Smooth muscle cell (in vitro differentiated cells): ENCODE measurements at regions not wholly inside any gene's neighbourhood (a gene's known extent, or its start where the extent isn't known, plus 50 kb on each side); places are given as distances from the start of the nearest gene placed in this dataset.

Source experiments
- DNase-seq: peaks from one replicate; lab custom pipeline; 2025; ENCODE audit not compliant: unreplicated experiment; lab: John Stamatoyannopoulos, UW
- H2AFZ ChIP-seq: fragments of 200-600 bp; sonication (generic); 2 replicates; pipeline ENCODE4 v1.6.0; 2016; ENCODE audit warnings: antibody characterized with exemption, low read depth, mild to moderate bottlenecking
- H3F3A ChIP-seq: fragments of 200-600 bp; sonication (generic); 2 replicates; pipeline ENCODE4 v1.6.0; 2017; ENCODE audit warnings: antibody characterized with exemption, low read depth
- H3K27ac ChIP-seq: fragments of 200-600 bp; sonication (generic); 2 replicates; pipeline ENCODE4 v1.5.1; 2016; ENCODE audit warnings: low read depth, mild to moderate bottlenecking
- H3K27me3 ChIP-seq: fragments of 200-600 bp; sonication (generic); 2 replicates; pipeline ENCODE4 v1.6.1; 2016; ENCODE audit warnings: low read depth, mild to moderate bottlenecking
- H3K36me3 ChIP-seq: fragments of 200-600 bp; sonication (generic); 2 replicates; pipeline ENCODE4 v1.5.1; 2016; ENCODE audit warnings: low read depth
- H3K4me1 ChIP-seq: fragments of 200-600 bp; sonication (generic); 2 replicates; pipeline ENCODE4 v1.5.1; 2016; ENCODE audit warnings: low read depth
- H3K4me2 ChIP-seq: fragments of 200-600 bp; sonication (generic); 2 replicates; pipeline ENCODE4 v1.6.0; 2016; ENCODE audit warnings: mild to moderate bottlenecking
- H3K4me3 ChIP-seq: fragments of 200-600 bp; sonication (generic); 2 replicates; pipeline ENCODE4 v1.5.1; 2016; ENCODE audit warnings: mild to moderate bottlenecking
- H3K79me2 ChIP-seq: fragments of 200-600 bp; sonication (generic); 2 replicates; pipeline ENCODE4 v1.6.0; 2016; ENCODE audit warnings: low read depth, mild to moderate bottlenecking
- H3K9ac ChIP-seq: fragments of 200-600 bp; sonication (generic); 2 replicates; pipeline ENCODE4 v1.6.0; 2016; ENCODE audit warnings: low read depth
- H3K9me3 ChIP-seq: fragments of 200-600 bp; sonication (generic); replicated peaks from 2 replicates; pipeline ENCODE4 v1.5.1; 2016; ENCODE audit warnings: low read depth
- H4K20me1 ChIP-seq: fragments of 200-600 bp; sonication (generic); 2 replicates; pipeline ENCODE4 v1.6.0; 2016; ENCODE audit warnings: low read depth
- WGBS: methylation state at CpG from one replicate; pipeline ENCODE4 v1.1.7; 2016; ENCODE audit warnings: low lambda C conversion rate; 5-methylcytosine and 5-hydroxymethylcytosine counted together
- TF ChIP-seq, protein P1 (sequence below): fragments of 200-600 bp; sonication (generic); IDR thresholded peaks from 2 replicates; pipeline ENCODE4 v1.5.1; 2017; ENCODE audit warnings: borderline replicate concordance, mild to moderate bottlenecking, antibody characterized with exemption; ENCODE audit not compliant: insufficient read depth, poor library complexity, severe bottlenecking

DNA sequence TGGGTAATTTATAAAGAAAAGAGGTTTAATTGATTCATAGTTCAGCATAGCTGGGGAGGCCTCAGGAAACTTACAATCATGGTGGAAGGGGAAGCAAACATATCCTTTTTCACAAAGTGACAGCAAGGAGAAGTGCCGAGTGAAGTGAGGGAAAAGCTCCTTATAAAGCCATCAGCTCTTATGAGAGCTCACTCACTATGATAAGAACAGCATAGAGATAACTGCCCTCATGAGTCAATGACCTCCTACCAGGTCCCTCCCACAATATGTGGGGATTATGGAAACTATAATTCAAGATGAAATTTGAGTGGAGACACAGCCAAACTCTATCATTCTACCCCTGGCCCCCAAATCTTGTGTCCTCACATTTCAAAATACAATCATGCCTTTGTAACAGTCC, 115.8 kb upstream of the LAMA2 start:
- TF ChIP-seq, protein P1, sequence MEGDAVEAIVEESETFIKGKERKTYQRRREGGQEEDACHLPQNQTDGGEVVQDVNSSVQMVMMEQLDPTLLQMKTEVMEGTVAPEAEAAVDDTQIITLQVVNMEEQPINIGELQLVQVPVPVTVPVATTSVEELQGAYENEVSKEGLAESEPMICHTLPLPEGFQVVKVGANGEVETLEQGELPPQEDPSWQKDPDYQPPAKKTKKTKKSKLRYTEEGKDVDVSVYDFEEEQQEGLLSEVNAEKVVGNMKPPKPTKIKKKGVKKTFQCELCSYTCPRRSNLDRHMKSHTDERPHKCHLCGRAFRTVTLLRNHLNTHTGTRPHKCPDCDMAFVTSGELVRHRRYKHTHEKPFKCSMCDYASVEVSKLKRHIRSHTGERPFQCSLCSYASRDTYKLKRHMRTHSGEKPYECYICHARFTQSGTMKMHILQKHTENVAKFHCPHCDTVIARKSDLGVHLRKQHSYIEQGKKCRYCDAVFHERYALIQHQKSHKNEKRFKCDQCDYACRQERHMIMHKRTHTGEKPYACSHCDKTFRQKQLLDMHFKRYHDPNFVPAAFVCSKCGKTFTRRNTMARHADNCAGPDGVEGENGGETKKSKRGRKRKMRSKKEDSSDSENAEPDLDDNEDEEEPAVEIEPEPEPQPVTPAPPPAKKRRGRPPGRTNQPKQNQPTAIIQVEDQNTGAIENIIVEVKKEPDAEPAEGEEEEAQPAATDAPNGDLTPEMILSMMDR: no peak
- H3K79me2 ChIP-seq: no peaks in the 10 kb centered on the region
- WGBS: 60% methylated on average over 1 of the region's 1 CpG

DNA sequence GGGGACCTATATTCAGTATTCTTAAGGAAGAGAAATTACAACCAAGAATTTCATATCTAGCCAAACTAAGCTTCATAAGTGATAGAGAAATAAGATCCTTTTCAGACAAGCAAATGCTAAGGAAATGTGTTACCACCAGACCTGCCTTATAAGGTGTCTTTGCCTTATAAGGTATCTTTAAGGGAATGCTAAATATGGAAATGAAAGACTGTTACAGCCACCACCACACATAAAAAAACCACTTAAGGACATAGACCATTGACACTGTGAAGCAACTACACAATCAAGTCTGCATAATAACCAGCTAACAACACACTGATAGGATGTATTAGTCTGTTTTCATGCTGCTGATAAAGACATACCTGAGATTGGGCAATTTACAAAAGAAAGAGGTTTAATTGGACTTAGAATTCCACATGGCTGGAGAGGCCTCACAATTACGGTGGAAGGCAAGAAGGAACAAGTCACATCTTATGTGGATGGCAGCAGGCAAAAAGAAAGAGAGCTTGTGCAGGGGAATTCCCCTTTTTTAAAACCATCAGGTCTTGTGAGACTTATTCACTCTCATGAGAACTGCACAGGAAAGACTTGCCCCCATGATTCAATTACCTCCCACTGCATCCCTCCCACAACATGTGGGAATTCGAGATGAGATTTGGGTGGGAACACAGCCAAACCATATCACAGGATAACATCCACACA, 119.2 kb upstream of the LAMA2 start:
- Histone ChIP-seq H2AFZ (no peak overlapping the region), H3F3A (no peaks in the 10 kb centered on the region), H3K4me1 (no peaks in the 10 kb centered on the region), H3K4me2 (no peak overlapping the region), H3K4me3 (no peak overlapping the region), H3K9me3 (no peaks in the 10 kb centered on the region), H4K20me1 (no peaks in the 10 kb centered on the region), H3K27me3 (no peaks in the 10 kb centered on the region), H3K79me2 (no peaks in the 10 kb centered on the region), H3K36me3 (no peaks in the 10 kb centered on the region), H3K9ac (no peak overlapping the region), H3K27ac (no peak overlapping the region)
- WGBS: 75% methylated on average over 2 of the region's 2 CpGs
- TF ChIP-seq, protein P1: no peak
- no peak for DNase-seq

More for the DNA sequence above, 115.8 kb upstream of the LAMA2 start:
- H2AFZ ChIP-seq: no peak overlapping the region
- H3K4me3 ChIP-seq: no peak overlapping the region
- no peak for DNase-seq
- no peak overlapping the region for H3K4me2 ChIP-seq
- H3K27ac ChIP-seq: no peak overlapping the region
- no peaks in the 10 kb centered on the region for H3K36me3 ChIP-seq
- H3K9ac ChIP-seq: no peak overlapping the region
- H3K4me1 ChIP-seq: no peaks in the 10 kb centered on the region
- H3K27me3 ChIP-seq: no peaks in the 10 kb centered on the region
- no peaks in the 10 kb centered on the region for H3K9me3 ChIP-seq
- H4K20me1 ChIP-seq: no peaks in the 10 kb centered on the region
- no peaks in the 10 kb centered on the region for H3F3A ChIP-seq

DNA sequence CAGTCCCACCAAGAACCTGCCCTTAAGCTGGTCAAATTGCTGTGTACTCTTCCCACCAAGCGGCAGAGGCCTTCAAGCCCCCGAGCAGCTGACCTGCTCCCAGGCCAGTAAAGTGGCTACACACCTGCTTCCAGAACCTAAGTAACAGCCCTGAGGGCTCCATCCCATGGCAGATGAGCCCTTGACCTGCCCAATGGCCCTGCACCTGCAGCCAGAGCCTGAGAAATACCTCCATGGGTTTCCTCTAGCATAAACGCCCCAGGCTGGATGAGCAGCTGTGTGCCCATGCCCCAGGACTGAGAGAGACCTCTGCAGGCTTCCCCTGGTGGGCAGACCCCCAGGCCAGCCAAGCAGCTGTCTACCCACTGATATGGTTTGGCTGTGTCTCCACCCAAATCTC, 123.0 kb upstream of the LAMA2 start:
- no peak for DNase-seq
- no peaks in the 10 kb centered on the region for H3K79me2 ChIP-seq
- H3K27ac ChIP-seq: no peak overlapping the region
- no peaks in the 10 kb centered on the region for H3K9me3 ChIP-seq
- H2AFZ ChIP-seq: no peak overlapping the region
- no peak overlapping the region for H3K4me3 ChIP-seq
- no peak overlapping the region for H3K4me2 ChIP-seq
- H3K36me3 ChIP-seq: no peaks in the 10 kb centered on the region
- TF ChIP-seq, protein P1: no peak
- no peaks in the 10 kb centered on the region for H3K4me1 ChIP-seq
- no peaks in the 10 kb centered on the region for H4K20me1 ChIP-seq
- H3K27me3 ChIP-seq: no peaks in the 10 kb centered on the region
- H3K9ac ChIP-seq: no peak overlapping the region
- no peaks in the 10 kb centered on the region for H3F3A ChIP-seq
- WGBS: 92% methylated on average over 3 of the region's 3 CpGs

DNA sequence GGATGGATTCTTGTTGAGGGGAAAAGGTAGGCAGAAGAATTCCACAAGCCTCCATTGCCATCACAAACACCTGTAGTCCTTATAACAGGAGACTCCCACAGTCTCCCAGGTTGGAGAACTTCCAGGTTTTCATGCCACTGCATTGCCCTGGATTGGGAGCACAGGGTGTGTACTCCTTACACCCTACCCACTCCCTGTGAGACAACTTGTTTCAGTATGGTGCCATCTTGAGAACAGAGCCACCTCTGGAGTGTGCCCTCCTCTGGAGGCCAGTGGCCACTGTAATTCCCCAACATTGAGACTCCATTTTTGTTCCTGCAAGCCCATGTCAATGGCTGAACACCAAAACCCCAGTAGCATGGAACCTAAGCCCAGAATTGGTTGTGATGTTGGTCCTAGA, 123.5 kb upstream of the LAMA2 start:
- Histone ChIP-seq H3K27ac (no peak overlapping the region), H3F3A (no peaks in the 10 kb centered on the region), H3K4me3 (no peak overlapping the region), H3K4me2 (no peak overlapping the region), H3K79me2 (no peaks in the 10 kb centered on the region), H2AFZ (no peak overlapping the region), H3K9me3 (no peaks in the 10 kb centered on the region), H3K9ac (no peak overlapping the region), H3K27me3 (no peaks in the 10 kb centered on the region), H3K4me1 (no peaks in the 10 kb centered on the region), H4K20me1 (no peaks in the 10 kb centered on the region), H3K36me3 (no peaks in the 10 kb centered on the region)
- DNase-seq: no peak
- TF ChIP-seq, protein P1: no peak
